KG1 (cell line): ENCODE measurements at regions not wholly inside any gene's neighbourhood (a gene's known extent, or its start where the extent isn't known, plus 50 kb on each side); places are given as distances from the start of the nearest gene placed in this dataset.
"Not testable (repeated sequence)": the region's sequence is repeated elsewhere in the genome, so short reads cannot be mapped to it uniquely, and the experiment has no call there.

Experiments used
- DNase-seq: peaks from one replicate; lab custom pipeline; 2025; lab: John Stamatoyannopoulos, UW

GRCh38 chrX:15116900-15117299 is 153.0 kb downstream of the ASB9 start:
- no peak for DNase-seq

- DNase-seq = no peak
Observed at GRCh38 chrX:15114743-15115566, 154.9 kb downstream of the ASB9 start.

- no peak for DNase-seq
Observed at GRCh38 chrX:15107367-15107988, 162.4 kb downstream of the ASB9 start.

GRCh38 chrX:15098505-15098904 is 171.4 kb downstream of the ASB9 start:
- no peak for DNase-seq

- DNase-seq = no peak
Observed at GRCh38 chrX:15087747-15088146, 182.1 kb downstream of the ASB9 start.

- DNase-seq = no peak
Observed at GRCh38 chrX:15073313-15073712, 196.6 kb downstream of the ASB9 start.

GRCh38 chrX:15072880-15073279 is 197.0 kb downstream of the ASB9 start:
- no peak for DNase-seq

GRCh38 chrX:15072259-15072658 is 197.6 kb downstream of the ASB9 start:
- no peak for DNase-seq

GRCh38 chrX:15059474-15059873 is 186.3 kb downstream of the MOSPD2 start:
- no peak for DNase-seq

- DNase-seq = no peak
Observed at GRCh38 chrX:15056044-15056443, 182.8 kb downstream of the MOSPD2 start.

GRCh38 chrX:15055146-15055930 is 182.1 kb downstream of the MOSPD2 start:
- no peak for DNase-seq

GRCh38 chrX:15050395-15050794 is 177.2 kb downstream of the MOSPD2 start:
- no peak for DNase-seq

GRCh38 chrX:15043538-15043937 is 170.3 kb downstream of the MOSPD2 start:
- no peak for DNase-seq

GRCh38 chrX:15033917-15034316 is 160.7 kb downstream of the MOSPD2 start:
- DNase-seq = no peak

- DNase-seq = no peak
Observed at GRCh38 chrX:15017491-15017890, 144.3 kb downstream of the MOSPD2 start.

GRCh38 chrX:15016051-15016450 is 142.8 kb downstream of the MOSPD2 start:
- no peak for DNase-seq

GRCh38 chrX:15014281-15014680 is 141.1 kb downstream of the MOSPD2 start:
- DNase-seq = no peak

GRCh38 chrX:15013461-15013860 is 140.2 kb downstream of the MOSPD2 start:
- DNase-seq = no peak

- DNase-seq = no peak
Observed at GRCh38 chrX:14997271-14997670, 124.0 kb downstream of the MOSPD2 start.

GRCh38 chrX:14984425-14984824 is 111.2 kb downstream of the MOSPD2 start:
- DNase-seq = not testable (repeated sequence)
